Superior temporal gyrus (tissue), 1 donor: ENCODE measurements at regions not wholly inside any gene's neighbourhood (a gene's known extent, or its start where the extent isn't known, plus 50 kb on each side); places are given as distances from the start of the nearest gene placed in this dataset.

Experiments
- DNase-seq: peaks from one replicate; pipeline ENCODE4 v3.0.0-alpha.2; 2016; ENCODE audit errors: extremely low spot score

DNA sequence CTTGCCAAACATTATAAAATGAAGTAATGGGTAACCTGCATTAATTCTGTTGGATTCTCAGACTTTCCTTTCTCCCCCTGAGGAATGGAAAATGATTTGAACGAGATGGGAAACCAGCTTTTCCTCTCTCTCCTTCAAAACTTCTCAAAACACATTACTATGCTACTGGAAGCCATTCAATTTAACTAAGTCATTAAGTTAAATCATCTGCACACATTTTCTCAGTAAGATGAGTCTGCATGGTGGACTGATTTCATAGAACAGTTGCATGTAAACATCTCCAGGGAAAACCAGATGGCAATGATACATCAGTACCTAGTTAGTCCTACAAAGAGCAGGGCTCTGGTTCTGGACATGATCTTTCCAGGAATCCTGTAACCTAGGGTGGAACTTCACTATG is 59.9 kb downstream of the BMP4 start:
- DNase-seq: peak; percentile 22

DNA sequence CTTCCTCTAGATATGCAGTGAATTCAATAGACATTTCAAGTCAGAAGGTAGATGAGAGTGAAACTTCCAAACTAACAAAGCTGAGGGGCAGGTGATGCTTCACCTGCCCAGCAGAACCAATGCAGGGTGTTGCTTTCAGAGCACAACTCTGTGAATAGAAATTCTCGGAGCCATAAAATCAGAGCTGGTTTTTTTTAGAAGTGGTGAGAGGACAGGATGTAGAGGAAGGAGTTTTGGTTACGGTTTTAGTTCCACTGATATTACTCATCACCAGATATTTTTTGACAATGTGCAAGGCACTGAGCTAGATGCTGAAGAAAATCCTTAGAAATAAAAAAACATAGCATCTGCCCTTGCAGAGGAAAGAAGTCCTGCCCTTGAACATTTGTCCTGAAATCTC is 62.2 kb downstream of the BMP4 start:
- DNase-seq: peak; percentile 45

GRCh38 chr14:53893374-53893773 is 63.3 kb downstream of the BMP4 start:
- no peak for DNase-seq

DNA sequence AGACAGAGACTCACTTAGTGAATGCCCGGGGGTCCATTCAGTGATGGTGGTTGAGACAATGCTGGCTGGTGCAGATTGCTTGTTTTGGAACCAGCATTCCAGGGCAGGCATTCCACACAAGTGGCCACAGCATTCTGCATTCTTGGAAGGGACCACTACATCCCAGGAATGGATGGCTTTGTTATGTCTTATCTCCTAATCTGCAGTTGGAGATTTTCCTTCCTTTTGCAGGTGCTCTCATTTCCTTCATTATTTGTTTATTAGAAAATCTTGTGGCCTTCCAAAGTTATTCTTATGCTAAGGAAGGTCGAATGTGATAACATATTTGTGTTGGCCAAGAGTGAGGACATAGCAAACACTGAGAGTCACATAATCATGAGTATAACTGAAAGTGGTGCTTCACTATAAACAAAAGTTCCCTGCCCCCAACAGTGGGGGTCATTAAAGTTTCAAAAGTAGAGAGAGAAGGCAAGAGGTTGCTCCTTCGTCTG is 66.0 kb downstream of the BMP4 start:
- no peak for DNase-seq

- DNase-seq: no peak
Observed at GRCh38 chr14:53888535-53889386, 67.9 kb downstream of the BMP4 start.

GRCh38 chr14:53885136-53885640 is 71.4 kb downstream of the BMP4 start:
- DNase-seq: no peak

- no peak for DNase-seq
Observed at GRCh38 chr14:53884601-53885000, 72.0 kb downstream of the BMP4 start.

DNA sequence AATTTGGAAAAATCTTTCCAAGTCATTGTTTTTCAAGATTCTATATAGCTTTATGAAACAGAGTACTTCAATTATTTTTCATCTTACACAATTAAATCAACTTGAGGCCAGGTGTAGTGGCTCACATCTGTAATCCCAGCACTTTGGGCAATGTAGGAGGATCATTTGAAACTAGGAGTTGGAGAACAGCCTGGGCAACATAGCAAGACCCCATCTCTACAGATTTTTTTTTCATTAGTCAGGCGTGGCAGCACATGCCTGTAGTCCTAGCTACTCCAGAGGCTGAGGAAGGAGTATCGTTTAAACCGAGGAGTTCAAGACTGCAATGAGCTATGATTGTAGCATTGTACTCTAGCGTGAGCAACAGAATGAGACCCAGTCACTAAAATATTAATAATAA is 72.9 kb downstream of the BMP4 start:
- DNase-seq: no peak

GRCh38 chr14:53882684-53883083 is 73.9 kb downstream of the BMP4 start:
- no peak for DNase-seq

DNA sequence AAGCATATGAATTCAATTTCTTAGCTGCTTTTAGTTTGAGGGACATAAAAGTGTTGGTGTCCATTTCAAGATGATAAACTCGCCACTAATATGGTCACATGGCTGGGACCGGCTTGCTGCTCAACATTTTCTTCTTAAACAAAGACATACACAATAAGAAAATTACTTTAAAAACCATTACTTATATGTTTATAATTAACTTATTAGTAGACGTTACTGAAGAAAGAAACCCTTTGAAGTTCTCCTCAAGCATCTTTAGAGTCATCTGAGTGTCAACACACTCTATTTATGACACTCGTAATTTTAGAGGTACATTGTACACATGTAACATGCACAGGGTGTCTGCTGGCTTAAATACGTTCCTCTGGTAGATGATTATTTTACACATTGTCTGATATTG is 74.7 kb downstream of the BMP4 start:
- DNase-seq: no peak

- no peak for DNase-seq
Observed at GRCh38 chr14:53881161-53881871, 75.3 kb downstream of the BMP4 start.

DNA sequence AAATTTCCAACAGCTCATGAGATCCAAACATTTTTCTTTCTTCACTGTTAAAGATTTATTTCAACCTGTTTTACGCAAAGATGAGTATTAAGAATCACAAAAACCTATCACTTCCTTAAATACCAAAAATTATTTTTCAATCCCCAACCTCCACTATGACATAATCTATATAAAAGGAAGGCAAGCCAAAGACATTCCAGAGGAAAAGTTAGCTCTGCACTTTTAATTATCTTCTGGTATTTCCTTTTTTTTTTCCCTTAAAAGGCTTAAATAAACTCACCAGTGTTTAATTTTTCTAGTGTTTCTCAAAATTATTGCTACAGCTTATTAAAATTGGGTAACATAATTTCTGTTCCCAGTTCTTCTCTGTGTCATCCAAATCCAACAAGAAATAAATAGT is 75.9 kb downstream of the BMP4 start:
- DNase-seq: no peak

DNA sequence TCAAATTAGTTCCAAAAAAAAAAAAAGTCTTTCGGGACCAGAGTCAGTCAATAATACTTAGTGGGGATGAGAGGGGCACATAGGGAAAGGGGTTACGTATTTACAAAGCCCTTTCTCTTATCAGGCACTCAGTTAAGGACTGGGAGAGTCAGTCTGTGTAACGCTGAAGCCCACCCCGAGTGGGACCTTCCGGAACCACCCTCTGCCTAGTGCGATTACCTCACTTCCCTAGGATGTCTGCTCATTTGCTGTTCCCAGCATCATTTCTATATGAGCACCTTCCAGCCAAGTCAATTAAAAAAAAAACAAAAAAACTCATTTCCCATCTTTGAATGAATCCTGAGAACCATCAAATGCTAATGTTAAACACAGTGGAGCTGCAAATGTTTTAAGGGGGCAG is 76.9 kb downstream of the BMP4 start:
- DNase-seq: no peak

DNA sequence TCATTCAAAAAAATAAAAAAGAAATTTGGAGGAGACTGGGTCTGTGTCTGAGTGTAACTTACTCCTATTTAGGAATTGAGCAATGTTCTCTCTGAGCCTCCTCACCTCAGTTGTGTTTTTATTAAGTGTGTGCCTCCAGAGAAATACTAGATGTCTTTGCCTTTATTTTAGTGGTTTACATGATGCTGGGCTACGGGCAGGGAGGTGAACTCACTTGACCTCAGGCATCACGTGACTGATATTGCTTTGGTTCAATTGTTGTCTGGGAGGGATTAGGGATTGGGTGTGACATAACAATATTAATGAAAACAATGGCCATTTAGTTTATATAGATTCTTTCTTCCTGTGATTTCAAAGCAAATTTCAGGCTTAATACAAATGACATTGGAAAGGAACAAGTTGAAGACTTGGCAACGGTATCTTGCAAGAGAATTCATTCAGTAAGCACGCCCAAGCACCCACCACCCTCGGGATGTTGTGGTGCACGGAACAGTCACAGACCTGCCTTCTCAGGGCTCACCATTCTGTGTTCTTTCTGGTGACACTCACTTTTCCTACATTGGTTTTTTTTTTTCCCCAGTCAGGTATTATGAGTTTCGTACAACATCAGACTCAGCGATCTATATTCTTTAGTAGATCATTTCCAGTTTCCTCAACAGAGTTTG is 77.5 kb downstream of the BMP4 start:
- DNase-seq: no peak

- DNase-seq: no peak
Observed at GRCh38 chr14:53875324-53875897, 81.2 kb downstream of the BMP4 start.

GRCh38 chr14:53874704-53875103 is 81.9 kb downstream of the BMP4 start:
- no peak for DNase-seq

GRCh38 chr14:53872681-53873089 is 83.9 kb downstream of the BMP4 start:
- DNase-seq: no peak

GRCh38 chr14:53871951-53872350 is 84.7 kb downstream of the BMP4 start:
- no peak for DNase-seq

DNA sequence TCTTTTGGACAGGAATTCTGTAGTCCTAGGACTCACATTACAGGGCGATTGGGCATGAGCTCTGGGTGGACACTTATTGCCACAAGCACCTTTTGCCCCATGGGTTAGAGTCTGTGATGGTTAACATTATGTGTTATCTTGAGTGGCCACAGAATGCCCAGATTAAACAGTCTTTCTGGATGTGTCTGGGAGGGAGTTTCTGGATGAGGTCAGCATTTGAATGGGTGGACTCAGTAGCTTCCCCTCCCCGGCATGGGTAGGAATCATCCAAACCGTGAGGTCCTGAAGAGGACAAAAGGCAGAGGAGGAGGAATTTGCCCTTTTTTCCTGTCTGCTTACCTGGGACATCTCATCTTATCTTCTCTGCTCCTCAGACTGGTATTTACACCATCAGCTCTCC is 85.6 kb downstream of the BMP4 start:
- DNase-seq: no peak

DNA sequence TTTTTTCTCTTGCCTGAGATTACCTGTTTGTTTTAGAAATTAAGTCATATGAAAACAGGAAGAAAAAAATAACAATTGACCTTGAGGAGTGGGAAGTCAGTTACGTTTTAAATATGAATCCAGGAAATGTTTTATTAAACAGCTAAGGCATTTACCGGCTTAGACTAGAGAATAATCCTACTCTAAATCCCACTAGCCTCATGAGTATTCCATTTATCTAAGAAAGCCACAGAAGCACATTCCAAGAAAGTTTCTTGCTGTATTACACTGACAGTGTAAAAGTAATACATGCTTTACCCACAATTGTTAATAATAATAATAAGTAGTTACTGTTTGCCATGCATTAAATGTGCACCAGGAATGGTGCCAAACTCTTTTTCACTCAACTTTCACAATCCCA is 90.9 kb downstream of the BMP4 start:
- no peak for DNase-seq

DNA sequence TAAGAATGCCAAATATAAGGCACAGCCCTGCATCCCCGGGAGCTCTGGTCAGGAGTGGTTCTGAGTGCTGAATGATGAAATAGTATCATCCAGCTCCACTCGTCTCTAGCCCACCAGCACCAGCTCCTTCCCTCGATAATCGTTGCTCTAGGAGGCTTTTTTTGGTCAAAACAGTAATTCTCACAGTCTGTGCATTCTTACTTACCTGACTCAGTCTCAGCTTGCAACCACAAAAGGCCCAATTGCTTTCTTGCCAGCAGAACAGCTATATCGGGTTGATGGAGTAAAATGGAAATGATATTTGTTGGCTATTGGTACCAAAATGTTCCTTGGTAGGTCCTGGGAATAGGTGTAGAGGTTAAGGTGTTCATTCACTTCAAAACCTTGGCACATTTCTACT is 94.8 kb downstream of the BMP4 start:
- DNase-seq: no peak

GRCh38 chr14:53858345-53858684 is 98.3 kb downstream of the BMP4 start:
- DNase-seq: no peak
